Keratinocyte (primary cell): ENCODE measurements at regions not wholly inside any gene's neighbourhood (a gene's known extent, or its start where the extent isn't known, plus 50 kb on each side); places are given as distances from the start of the nearest gene placed in this dataset.

ENCODE experiments used
- DNase-seq: peaks from one replicate; pipeline ENCODE4 v3.0.0-alpha.2; 2011; ENCODE audit warnings: low read depth, missing footprints, low spot score
- FAIRE-seq: peaks from 2 replicates; lab custom pipeline; 2011; peaks lifted over from hg19 to GRCh38; lab: Jason Lieb, UNC
- H2AFZ ChIP-seq: 2 replicates; pipeline ENCODE4 v1.6.0; 2012; ENCODE audit warnings: low read length, control low read depth, inconsistent platforms; ENCODE audit not compliant: control insufficient read depth
- H3K27ac ChIP-seq: 2 replicates; pipeline ENCODE4 v1.5.1; 2011; ENCODE audit warnings: low read length; ENCODE audit not compliant: control insufficient read depth, insufficient read depth
- H3K27me3 ChIP-seq: 3 replicates; pipeline ENCODE4 v1.6.0; 2011; ENCODE audit warnings: low read length; ENCODE audit not compliant: control insufficient read depth, insufficient read depth; ENCODE audit errors: extremely low read depth
- H3K36me3 ChIP-seq, 2 experiments: 2 replicates in 1 of 2; 3 replicates in 1 of 2; pipeline ENCODE4 v1.5.1; 2011; ENCODE audit warnings: low read length in 2 of 2, mild to moderate bottlenecking in 1 of 2; ENCODE audit not compliant: control insufficient read depth in 2 of 2, insufficient read depth in 2 of 2; ENCODE audit errors: extremely low read depth in 1 of 2
- H3K4me1 ChIP-seq: 3 replicates; pipeline ENCODE4 v1.5.1; 2011; ENCODE audit warnings: low read length; ENCODE audit not compliant: control insufficient read depth, insufficient read depth; ENCODE audit errors: extremely low read depth
- H3K4me2 ChIP-seq: 3 replicates; pipeline ENCODE4 v1.6.0; 2011; ENCODE audit warnings: low read depth, low read length; ENCODE audit not compliant: control insufficient read depth, insufficient read depth; ENCODE audit errors: extremely low read depth
- H3K4me3 ChIP-seq, 3 experiments: fragments of 200-600 bp in 1 of 3; sonication (generic) in 1 of 3; 2 replicates in 2 of 3; 3 replicates in 1 of 3; pipeline ENCODE4 v1.5.1; 2011 to 2016; ENCODE audit warnings: low read length in 3 of 3, mild to moderate bottlenecking in 3 of 3, control low read depth in 2 of 3, inconsistent platforms in 1 of 3, low read depth in 1 of 3, mixed read lengths in 1 of 3, mixed run types in 1 of 3, moderate library complexity in 1 of 3; ENCODE audit not compliant: control insufficient read depth in 2 of 3, insufficient read depth in 2 of 3; ENCODE audit errors: extremely low read depth in 1 of 3
- H3K79me2 ChIP-seq: 2 replicates; pipeline ENCODE4 v1.6.0; 2012; ENCODE audit warnings: low read length; ENCODE audit not compliant: control insufficient read depth, insufficient read depth
- H3K9ac ChIP-seq: 3 replicates; pipeline ENCODE4 v1.6.0; 2011; ENCODE audit warnings: low read length; ENCODE audit not compliant: control insufficient read depth, insufficient read depth; ENCODE audit errors: extremely low read depth
- H3K9me1 ChIP-seq: 3 replicates; pipeline ENCODE4 v1.6.0; 2011; ENCODE audit warnings: low read length; ENCODE audit not compliant: control insufficient read depth, insufficient read depth; ENCODE audit errors: extremely low read depth
- H3K9me3 ChIP-seq: 2 replicates; pipeline ENCODE4 v1.5.1; 2012; ENCODE audit warnings: low read depth, low read length; ENCODE audit not compliant: control insufficient read depth
- H4K20me1 ChIP-seq: 3 replicates; pipeline ENCODE4 v1.6.0; 2011; ENCODE audit warnings: low read length; ENCODE audit not compliant: control insufficient read depth, insufficient read depth; ENCODE audit errors: extremely low read depth
- EZH2 ChIP-seq: IDR thresholded peaks from one replicate; pipeline ENCODE4 v1.6.1; 2012; ENCODE audit warnings: inconsistent platforms, mild to moderate bottlenecking, low read length, moderate library complexity
- dilution Hi-C: fragments of 300-500 bp; cut with MboI; formaldehyde crosslinking; loops from one replicate; pipeline ENCODE4 v1.7.0; 2020; ENCODE audit warnings: low sequenced_read_pairs; ENCODE audit not compliant: extremely low pct_ligation_motif_present
- TF ChIP-seq, protein P1 (sequence below), 3 experiments: IDR thresholded peaks in 1 of 3; conservative IDR thresholded peaks in 1 of 3; optimal IDR thresholded peaks in 1 of 3; 2 replicates in 2 of 3; 3 replicates in 1 of 3; pipeline versions ENCODE3 to v1.5.1; 2011; ENCODE audit warnings: low read length in 3 of 3, mild to moderate bottlenecking in 3 of 3, moderate library complexity in 2 of 3, control low read depth in 1 of 3, inconsistent platforms in 1 of 3; ENCODE audit not compliant: insufficient read depth in 2 of 3; ENCODE audit errors: extremely low read depth in 1 of 3

DNA sequence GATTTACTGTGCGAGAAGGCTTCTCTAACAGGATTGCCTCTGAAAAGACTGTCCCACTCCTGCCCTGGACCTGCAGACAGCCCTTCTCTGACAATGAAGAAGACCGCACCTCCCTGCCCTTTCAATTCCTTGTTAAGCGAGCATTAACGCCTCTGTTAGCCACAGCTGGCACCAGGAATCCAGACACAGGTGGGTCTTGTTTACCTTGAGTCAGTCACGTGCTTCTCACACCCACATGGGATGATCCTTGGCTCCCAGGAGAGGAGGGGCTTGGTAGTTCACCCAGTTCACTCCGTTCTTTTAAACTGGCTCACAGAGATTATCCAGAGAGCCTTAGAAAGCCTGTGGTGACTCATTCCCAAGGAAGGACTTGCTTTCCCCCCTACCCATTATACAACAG lies 410.5 kb upstream of the MEIS1 start:
- no peak overlapping the region for H3K9ac ChIP-seq
- H4K20me1 ChIP-seq = no peaks in the 10 kb centered on the region
- no peak overlapping the region for H3K27ac ChIP-seq
- no peaks in the 10 kb centered on the region for H3K9me3 ChIP-seq
- DNase-seq = no peak
- H3K4me3 ChIP-seq = no peak overlapping the region
- no peak for TF ChIP-seq EZH2
- no peak overlapping the region for H3K4me2 ChIP-seq
- dilution Hi-C loops = no loop called here
- no peaks in the 10 kb centered on the region for H3K36me3 ChIP-seq
- H3K27me3 ChIP-seq = no peaks in the 10 kb centered on the region
- FAIRE-seq = no peak
- H3K9me1 ChIP-seq = no peaks in the 10 kb centered on the region
- no peak overlapping the region for H2AFZ ChIP-seq
- H3K4me1 ChIP-seq = no peaks in the 10 kb centered on the region
- H3K79me2 ChIP-seq = no peaks in the 10 kb centered on the region

DNA sequence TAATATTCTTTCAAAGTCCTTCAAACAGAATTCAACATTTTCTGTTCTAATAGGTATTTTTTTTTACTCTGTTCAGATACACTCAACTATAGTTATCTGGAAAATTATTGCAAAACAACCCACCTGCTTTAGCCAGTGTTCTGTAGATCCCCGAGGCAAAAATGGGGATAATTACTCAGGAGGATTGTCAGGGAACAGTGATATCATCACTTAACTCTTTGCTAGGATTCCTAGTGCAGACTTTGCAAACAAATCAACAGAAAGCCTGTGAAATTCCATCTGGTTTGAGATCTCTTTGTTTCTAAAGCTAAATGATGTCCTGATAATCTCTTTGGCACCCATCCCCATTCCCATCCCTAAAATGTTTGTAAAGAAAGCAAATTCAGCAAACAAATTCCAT lies 413.6 kb upstream of the MEIS1 start:
- no peaks in the 10 kb centered on the region for H4K20me1 ChIP-seq
- H3K4me1 ChIP-seq = no peaks in the 10 kb centered on the region
- H3K4me3 ChIP-seq = no peak overlapping the region
- DNase-seq (no peak), FAIRE-seq (no peak)
- H3K9me3 ChIP-seq = no peaks in the 10 kb centered on the region
- no peak overlapping the region for H3K27ac ChIP-seq
- H3K4me2 ChIP-seq = no peak overlapping the region
- H3K79me2 ChIP-seq = no peaks in the 10 kb centered on the region
- H3K27me3 ChIP-seq = no peaks in the 10 kb centered on the region
- no peaks in the 10 kb centered on the region for H3K36me3 ChIP-seq
- TF ChIP-seq, protein P1, sequence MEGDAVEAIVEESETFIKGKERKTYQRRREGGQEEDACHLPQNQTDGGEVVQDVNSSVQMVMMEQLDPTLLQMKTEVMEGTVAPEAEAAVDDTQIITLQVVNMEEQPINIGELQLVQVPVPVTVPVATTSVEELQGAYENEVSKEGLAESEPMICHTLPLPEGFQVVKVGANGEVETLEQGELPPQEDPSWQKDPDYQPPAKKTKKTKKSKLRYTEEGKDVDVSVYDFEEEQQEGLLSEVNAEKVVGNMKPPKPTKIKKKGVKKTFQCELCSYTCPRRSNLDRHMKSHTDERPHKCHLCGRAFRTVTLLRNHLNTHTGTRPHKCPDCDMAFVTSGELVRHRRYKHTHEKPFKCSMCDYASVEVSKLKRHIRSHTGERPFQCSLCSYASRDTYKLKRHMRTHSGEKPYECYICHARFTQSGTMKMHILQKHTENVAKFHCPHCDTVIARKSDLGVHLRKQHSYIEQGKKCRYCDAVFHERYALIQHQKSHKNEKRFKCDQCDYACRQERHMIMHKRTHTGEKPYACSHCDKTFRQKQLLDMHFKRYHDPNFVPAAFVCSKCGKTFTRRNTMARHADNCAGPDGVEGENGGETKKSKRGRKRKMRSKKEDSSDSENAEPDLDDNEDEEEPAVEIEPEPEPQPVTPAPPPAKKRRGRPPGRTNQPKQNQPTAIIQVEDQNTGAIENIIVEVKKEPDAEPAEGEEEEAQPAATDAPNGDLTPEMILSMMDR (optimal IDR thresholded peaks at IDR 0.05 in 1 of 3, IDR thresholded peaks at IDR 0.05 in 1 of 3, conservative IDR thresholded peaks at IDR 0.05 in 1 of 3; ENCODE audit: extremely low read depth in 1 of 3, insufficient read depth in 2 of 3, low read length in 3 of 3) = no peak
- no peak for TF ChIP-seq EZH2
- H3K9ac ChIP-seq = no peak overlapping the region
- no peak overlapping the region for H2AFZ ChIP-seq
- dilution Hi-C loops = no loop called here
- no peaks in the 10 kb centered on the region for H3K9me1 ChIP-seq

DNA sequence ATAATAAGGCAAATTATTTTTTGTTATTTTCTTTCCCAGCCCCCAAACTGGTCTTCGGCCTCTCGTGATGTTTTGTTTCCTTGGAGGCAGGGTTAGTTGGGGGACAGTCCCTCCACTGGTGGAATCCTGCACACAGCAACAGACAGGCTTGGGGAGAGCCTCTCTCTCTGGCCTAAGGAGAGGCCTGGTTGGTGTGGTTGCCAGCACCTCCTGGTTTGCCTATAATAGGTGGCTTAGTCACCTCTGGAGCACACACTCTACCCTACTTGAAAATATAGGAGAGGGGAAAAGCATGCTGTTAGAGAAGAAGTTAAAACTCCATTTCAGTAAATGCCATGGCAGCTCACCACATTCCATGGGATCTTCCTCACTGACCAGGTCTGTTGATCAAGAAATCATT lies 417.2 kb upstream of the MEIS1 start:
- Histone ChIP-seq H3K9me3 (no peaks in the 10 kb centered on the region), H3K9ac (no peak overlapping the region), H3K36me3 (no peaks in the 10 kb centered on the region), H3K79me2 (no peaks in the 10 kb centered on the region), H3K9me1 (no peaks in the 10 kb centered on the region), H3K4me3 (no peak overlapping the region), H3K27me3 (no peaks in the 10 kb centered on the region), H3K27ac (no peak overlapping the region), H3K4me1 (no peaks in the 10 kb centered on the region), H3K4me2 (no peak overlapping the region), H2AFZ (no peak overlapping the region), H4K20me1 (no peaks in the 10 kb centered on the region)
- no peak for DNase-seq
- dilution Hi-C loops = no loop called here
- no peak for FAIRE-seq
- TF ChIP-seq, protein P1 (optimal IDR thresholded peaks at IDR 0.05 in 1 of 3, IDR thresholded peaks at IDR 0.05 in 1 of 3, conservative IDR thresholded peaks at IDR 0.05 in 1 of 3; ENCODE audit: extremely low read depth in 1 of 3, insufficient read depth in 2 of 3, low read length in 3 of 3) = no peak
- TF ChIP-seq EZH2 = no peak
